Ramos (cell line): ENCODE measurements at regions not wholly inside any gene's neighbourhood (a gene's known extent, or its start where the extent isn't known, plus 50 kb on each side); places are given as distances from the start of the nearest gene placed in this dataset.

Source experiments
- in situ Hi-C: fragments of 300-500 bp; cut with MboI; formaldehyde crosslinking; loops from one replicate; pipeline ENCODE4 v1.14.3; 2022; ENCODE audit warnings: low sequenced_read_pairs; ENCODE audit not compliant: unreplicated experiment

- in situ Hi-C loops: no loop called here
Observed at GRCh38 chr2:180195847-180196246, 188.8 kb upstream of the CWC22 start.

DNA sequence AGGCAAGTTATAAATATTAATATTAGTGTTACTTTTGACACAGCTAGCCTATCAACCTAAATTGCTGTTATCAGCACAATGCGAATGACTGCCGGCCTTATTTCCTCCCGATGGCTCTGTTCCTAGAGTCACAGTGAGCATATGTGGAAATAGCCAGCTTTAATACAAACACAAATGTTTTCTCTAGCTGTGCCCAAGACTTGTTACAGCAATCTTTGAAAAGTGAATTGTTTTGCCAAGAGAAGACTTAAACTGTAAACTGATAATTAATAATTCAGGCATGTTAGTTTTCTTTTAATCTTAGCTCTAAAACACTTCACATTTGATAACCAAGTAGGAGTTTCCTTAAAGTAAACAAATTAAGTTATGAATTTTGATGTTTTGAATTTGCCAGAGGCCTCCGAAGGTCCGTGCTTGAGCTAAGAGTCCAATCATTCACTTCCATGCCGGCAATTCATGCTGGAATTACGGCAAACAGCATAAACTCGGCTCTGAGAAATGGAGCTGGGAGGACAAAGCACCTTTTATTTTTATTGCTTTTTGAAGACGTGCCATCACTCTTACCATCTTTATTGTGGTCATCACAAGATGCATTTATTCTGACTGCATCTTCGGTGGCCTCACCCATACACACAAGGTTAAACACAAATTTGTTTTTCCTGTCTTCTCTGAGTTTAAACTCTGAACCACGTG lies 184.5 kb upstream of the CWC22 start:
- in situ Hi-C loops: no loop called here

DNA sequence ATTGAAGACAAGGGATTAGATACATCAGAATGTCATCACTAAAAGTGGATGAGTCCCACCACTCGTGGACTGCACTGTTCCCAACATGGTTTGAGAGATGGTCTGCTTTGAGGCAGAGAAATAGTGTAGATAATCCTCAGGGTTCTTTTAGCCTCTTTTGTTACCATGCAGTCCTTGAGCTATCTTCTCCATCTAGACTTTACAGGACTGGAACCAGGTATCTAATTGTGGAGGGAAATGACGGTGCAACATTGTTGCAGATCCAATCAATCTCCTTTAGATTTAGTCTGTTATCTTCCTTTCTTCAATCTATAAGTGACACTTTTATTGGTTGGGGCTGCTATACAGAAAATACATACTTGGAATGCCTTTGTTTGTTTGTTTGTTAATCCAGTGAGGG lies 183.8 kb upstream of the CWC22 start:
- in situ Hi-C loops: no loop called here

DNA sequence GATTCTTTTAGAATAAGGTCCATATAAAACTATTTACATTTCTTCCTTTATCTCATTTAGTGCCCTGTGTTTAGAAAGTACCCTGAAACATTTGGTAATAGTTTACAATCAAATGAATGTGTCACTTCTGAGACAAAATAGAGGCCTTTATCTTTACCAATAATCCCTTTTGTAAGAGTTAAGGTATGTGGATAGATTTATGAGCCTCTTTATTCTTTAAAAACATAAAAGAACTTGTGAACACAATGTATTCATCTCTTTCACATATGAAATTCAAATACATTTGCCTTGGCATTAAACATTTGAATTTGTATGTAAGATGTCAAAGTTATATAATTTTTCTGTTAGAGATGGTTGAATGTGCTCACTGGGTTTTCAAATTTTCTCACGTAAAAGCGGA lies 180.5 kb upstream of the CWC22 start:
- in situ Hi-C loops: no loop called here

GRCh38 chr2:180184506-180184905 lies 177.4 kb upstream of the CWC22 start:
- in situ Hi-C loops: no loop called here

DNA sequence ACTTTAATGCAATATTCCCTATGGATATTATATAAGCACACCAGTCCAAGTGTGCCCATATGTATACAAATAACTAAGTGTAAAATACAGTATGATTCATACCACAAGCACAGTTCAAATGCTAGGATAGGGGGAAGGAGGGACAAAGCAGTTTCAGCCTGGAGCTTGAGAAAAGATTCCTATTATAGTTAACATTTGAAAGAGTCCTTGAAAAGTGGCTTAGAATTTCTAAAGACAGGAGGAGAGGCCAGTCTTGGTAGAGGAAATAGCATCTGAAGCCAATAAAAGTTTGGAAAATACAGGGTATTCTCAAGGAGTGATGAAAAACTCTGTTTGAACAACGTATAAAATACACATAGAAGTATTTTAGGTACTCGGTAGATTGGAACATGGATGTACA lies 173.4 kb upstream of the CWC22 start:
- in situ Hi-C loops: no loop called here

DNA sequence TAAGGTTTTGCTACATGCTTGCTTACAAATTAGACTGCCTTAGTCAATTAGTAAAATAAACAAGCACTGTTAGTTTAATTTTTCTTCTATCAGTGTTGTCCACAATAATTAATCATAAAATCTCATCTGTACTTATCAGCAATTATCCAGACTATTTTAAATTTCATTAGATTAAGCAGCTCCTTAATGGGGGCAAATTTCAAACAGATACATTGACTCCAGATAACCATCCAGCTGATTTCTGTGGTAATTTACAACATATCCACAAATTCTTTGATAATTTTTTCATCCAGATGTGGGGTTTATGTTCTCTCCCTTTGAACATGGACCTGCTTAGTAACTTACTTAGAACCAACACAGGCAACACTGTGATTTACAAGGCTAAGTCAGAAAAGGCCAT lies 170.4 kb upstream of the CWC22 start:
- in situ Hi-C loops: no loop called here

- in situ Hi-C loops: no loop called here
Observed at GRCh38 chr2:180175736-180176135, 168.6 kb upstream of the CWC22 start.

DNA sequence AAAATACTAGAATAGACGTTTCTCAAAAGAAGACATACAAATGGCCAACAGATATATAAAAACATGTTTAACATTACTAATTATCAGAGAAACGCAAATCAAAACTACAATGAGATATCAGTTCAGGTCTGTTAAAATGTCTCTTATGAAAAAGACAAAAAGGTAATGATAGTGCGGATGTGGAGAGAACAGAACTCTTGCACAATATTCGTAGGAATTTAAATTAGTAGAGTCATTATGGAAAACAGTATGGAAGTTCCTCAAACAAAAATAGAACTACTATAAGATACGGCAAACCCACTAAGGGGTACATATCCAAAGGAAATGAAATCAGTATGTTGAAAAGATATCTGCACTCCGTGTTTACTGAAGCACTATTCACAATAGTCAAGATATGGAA lies 167.5 kb upstream of the CWC22 start:
- in situ Hi-C loops: no loop called here

GRCh38 chr2:180169474-180169873 lies 162.4 kb upstream of the CWC22 start:
- in situ Hi-C loops: no loop called here

GRCh38 chr2:180161415-180161814 lies 154.3 kb upstream of the CWC22 start:
- in situ Hi-C loops: no loop called here

- in situ Hi-C loops: no loop called here
Observed at GRCh38 chr2:180159921-180160320, 152.8 kb upstream of the CWC22 start.

DNA sequence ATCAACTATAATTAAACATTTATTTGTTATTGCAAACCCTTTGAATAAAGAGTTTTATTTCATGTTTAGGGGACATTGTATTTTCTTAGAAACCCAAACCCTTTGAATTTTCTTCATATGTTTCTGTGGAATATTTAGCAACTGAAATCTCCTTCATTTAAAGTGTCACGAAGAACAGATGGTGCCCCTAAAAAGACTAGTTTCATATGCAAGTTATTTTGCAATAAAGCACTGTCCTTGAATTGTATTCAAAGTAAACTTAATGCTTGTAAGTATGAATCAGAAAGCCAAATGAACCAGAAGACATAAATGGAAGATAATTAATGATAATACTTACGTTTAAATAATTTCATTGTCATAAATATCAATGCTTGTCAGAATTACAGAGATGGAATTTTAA lies 151.9 kb upstream of the CWC22 start:
- in situ Hi-C loops: no loop called here

- in situ Hi-C loops: no loop called here
Observed at GRCh38 chr2:180156651-180157050, 149.6 kb upstream of the CWC22 start.

- in situ Hi-C loops: no loop called here
Observed at GRCh38 chr2:180150606-180151005, 143.5 kb upstream of the CWC22 start.

DNA sequence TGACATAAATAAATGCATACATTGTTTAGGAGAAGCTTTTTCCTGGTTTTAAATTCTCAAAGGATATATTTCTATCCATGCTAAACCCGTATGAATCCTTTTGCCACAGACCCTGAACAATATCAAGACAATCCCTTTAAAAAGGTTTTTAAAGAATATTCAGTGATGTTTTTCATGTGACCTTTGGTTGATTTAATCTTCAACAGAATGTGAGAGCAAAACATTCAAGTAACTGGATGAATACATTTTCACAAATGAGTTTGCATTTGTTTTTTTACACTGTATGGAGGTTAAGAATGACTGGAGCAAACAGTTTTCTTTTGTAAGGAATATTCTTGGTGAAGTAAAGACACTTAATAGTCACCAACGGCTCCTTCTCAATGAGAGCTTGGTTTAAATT lies 139.4 kb upstream of the CWC22 start:
- in situ Hi-C loops: no loop called here

- in situ Hi-C loops: no loop called here
Observed at GRCh38 chr2:180146114-180146513, 139.0 kb upstream of the CWC22 start.

DNA sequence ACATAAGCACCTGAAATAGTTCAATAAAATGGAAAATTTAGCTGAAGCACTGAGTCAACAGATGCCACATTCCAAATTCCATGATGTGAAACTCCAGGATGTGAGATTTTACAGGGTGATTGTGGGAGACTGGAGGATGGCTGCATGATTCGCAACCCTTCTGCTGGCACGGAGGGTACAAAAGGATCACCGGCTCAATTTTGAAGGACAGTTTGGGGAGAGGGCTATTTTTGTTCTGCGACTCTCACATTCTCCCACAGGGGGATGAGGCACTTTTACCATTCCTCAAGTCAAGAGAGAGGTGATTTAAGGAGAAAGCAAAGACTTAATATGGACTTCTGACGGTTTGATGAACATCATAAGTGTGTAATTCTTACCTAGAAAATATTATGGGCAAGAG lies 138.1 kb upstream of the CWC22 start:
- in situ Hi-C loops: no loop called here

GRCh38 chr2:180144338-180144813 lies 137.3 kb upstream of the CWC22 start:
- in situ Hi-C loops: no loop called here

- in situ Hi-C loops: no loop called here
Observed at GRCh38 chr2:180143633-180144337, 136.7 kb upstream of the CWC22 start.

DNA sequence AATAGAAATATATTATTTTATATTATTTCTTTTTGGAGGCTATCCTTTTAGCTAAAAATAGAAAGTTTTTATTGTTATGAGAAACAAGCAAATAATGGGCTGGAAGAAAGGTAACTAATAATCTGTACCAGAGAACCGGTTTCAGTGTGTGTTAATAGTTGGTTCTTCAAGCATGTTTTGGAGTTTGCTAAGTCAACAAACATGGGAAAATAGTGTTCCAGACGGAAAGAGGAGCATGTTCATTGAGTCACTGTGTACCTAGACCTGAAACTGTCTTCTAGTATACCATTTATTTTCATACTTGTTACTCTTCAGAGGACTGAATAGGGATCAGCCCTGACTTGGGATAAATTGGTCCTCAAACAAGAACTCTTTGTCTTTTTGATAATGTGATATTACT lies 134.5 kb upstream of the CWC22 start:
- in situ Hi-C loops: no loop called here

DNA sequence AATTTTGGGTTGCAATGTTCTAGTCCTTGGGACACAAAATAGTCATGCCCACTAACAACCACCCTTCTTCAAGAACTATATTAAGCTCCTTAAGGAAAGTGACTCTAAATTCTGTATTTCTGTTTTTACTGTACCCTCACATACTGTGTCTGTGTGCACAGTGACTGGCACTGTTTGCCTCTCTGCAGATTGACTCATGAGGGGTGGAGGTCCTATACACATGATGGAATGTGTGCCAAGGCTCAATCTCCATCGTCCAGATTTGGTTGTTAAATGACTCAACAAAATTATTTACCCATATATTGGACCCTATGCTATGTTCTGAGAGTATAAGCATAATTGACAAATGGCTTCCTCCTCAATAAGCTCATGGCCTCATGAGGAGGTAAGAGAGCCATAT lies 126.6 kb upstream of the CWC22 start:
- in situ Hi-C loops: no loop called here
